ENCODE measurements at regions not wholly inside any gene's neighbourhood (a gene's known extent, or its start where the extent isn't known, plus 50 kb on each side); places are given as distances from the start of the nearest gene placed in this dataset.

GRCh38 chr7:124482229-124482628 is 283.4 kb downstream of the GPR37 start:
- Histone ChIP-seq H3K9ac (no peak overlapping the region), H3K36me3 (no peaks in the 10 kb centered on the region), H3K27ac (no peak overlapping the region), H4K20me1 (no peaks in the 10 kb centered on the region), H3K4me3 (no peak overlapping the region), H3K27me3 (no peaks in the 10 kb centered on the region), H3K9me3 (replicated peaks in 1 of 11) (no peaks in the 10 kb centered on the region), H3K4me1 (no peaks in the 10 kb centered on the region), H3K4me2 (no peak overlapping the region)
- no peak for TF ChIP-seq Cebpa-rat (IDR thresholded peaks at IDR 0.05)

GRCh38 chr7:124480821-124481290 is 284.7 kb downstream of the GPR37 start:
- Histone ChIP-seq H3K4me2 (no peak overlapping the region), H3K9me3 (replicated peaks in 1 of 11) (no peaks in the 10 kb centered on the region), H3K4me1 (no peaks in the 10 kb centered on the region), H3K9ac (no peak overlapping the region), H3K27me3 (no peaks in the 10 kb centered on the region), H3K27ac (no peak overlapping the region), H4K20me1 (no peaks in the 10 kb centered on the region), H3K36me3 (no peaks in the 10 kb centered on the region), H3K4me3 (no peak overlapping the region)
- TF ChIP-seq Cebpa-rat (IDR thresholded peaks at IDR 0.05), result no peak

DNA sequence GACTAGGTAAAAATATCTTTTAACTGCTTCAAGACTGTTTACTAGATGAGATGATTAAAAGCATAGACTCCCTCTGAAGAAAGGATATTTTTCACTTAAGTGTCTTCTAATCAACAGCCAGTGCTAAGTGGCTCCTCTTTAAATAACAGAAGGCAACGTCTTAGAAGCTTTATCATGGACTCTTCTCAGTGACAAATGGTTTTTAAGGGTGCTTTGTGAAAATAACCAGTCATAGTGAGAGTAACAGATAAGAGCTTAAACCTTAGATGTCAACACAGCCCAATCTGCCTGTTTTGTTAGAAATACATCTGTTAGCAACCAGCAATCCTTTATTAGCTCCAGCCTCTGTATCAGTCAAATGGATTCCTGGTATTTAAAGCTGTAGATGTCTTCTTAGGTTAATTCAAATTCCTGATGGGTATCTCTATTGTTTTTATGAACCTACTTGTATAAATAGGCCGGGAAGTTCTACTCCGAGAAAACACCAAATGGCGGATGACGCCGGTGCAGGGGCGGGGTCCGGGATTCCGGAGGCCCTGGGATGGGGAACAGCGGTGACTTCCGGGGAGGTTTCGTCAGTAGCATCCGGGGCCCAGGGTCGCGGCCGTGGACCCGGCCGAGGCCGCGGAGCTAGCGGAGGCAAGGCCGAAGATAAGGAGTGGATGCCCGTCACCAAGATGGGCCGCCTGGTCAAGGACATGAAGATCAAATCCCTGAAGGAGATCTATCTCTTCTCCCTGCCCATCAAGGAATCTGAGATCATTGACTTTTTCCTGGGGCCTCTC is 285.4 kb downstream of the GPR37 start:
- H3K4me2 ChIP-seq, result no peak overlapping the region
- no peaks in the 10 kb centered on the region for H3K27me3 ChIP-seq
- no peaks in the 10 kb centered on the region for H3K36me3 ChIP-seq
- H3K9me3 ChIP-seq (replicated peaks in 1 of 11), result no peaks in the 10 kb centered on the region
- TF ChIP-seq Cebpa-rat (IDR thresholded peaks at IDR 0.05), result no peak
- H4K20me1 ChIP-seq, result no peaks in the 10 kb centered on the region
- H3K4me1 ChIP-seq, result no peaks in the 10 kb centered on the region
- no peak overlapping the region for H3K9ac ChIP-seq
- no peak overlapping the region for H3K4me3 ChIP-seq
- no peak overlapping the region for H3K27ac ChIP-seq

GRCh38 chr7:124462249-124462648 is 303.3 kb downstream of the GPR37 start:
- peaks cover 0 to 25% (median 4%) of the 10 kb centered on the region in 10 experiments; a peak in 9 of 20 replicates for H3K4me1 ChIP-seq
- H4K20me1 ChIP-seq, result no peaks in the 10 kb centered on the region
- no peak overlapping the region for H3K27ac ChIP-seq
- H3K36me3 ChIP-seq, result no peaks in the 10 kb centered on the region
- TF ChIP-seq Cebpa-rat (IDR thresholded peaks at IDR 0.05), result no peak
- H3K4me2 ChIP-seq, result no peak overlapping the region
- H3K9ac ChIP-seq, result no peak overlapping the region
- H3K27me3 ChIP-seq, result no peaks in the 10 kb centered on the region
- no peaks in the 10 kb centered on the region for H3K9me3 ChIP-seq (replicated peaks in 1 of 11)
- no peak overlapping the region for H3K4me3 ChIP-seq

- no peak for TF ChIP-seq Cebpa-rat (IDR thresholded peaks at IDR 0.05)
- peaks cover 0 to 30% (median 4%) of the 10 kb centered on the region in 10 experiments; a peak in 9 of 20 replicates for H3K4me1 ChIP-seq
- H3K4me2 ChIP-seq, result no peak overlapping the region
- H4K20me1 ChIP-seq, result no peaks in the 10 kb centered on the region
- H3K36me3 ChIP-seq, result no peaks in the 10 kb centered on the region
- H3K9ac ChIP-seq, result no peak overlapping the region
- H3K27ac ChIP-seq, result no peak overlapping the region
- no peaks in the 10 kb centered on the region for H3K27me3 ChIP-seq
- no peak overlapping the region for H3K4me3 ChIP-seq
- H3K9me3 ChIP-seq (replicated peaks in 1 of 11), result no peaks in the 10 kb centered on the region
These were observed 305.0 kb downstream of the GPR37 start for GRCh38 chr7:124460555-124460954.

DNA sequence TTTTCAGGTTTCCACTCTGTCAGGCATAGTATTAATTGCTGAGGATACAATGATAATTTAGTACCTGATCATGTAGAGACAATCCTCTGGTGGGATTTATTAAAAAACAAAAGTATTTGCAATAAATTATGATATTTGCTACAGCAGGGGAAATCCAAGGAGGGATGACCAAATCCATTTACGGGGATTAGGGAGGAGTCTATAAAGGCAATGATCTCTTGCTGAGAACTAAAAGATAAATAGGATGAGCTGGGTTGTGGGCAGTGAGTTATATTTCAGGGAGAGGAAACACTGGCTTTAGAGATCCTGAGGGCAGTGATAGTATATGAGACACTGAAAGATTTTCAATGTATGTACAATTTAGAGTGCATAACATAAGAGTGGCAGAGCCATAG is 305.5 kb downstream of the GPR37 start:
- peaks cover 0 to 30% (median 4%) of the 10 kb centered on the region in 10 experiments; a peak in 9 of 20 replicates for H3K4me1 ChIP-seq
- no peak overlapping the region for H3K4me2 ChIP-seq
- no peaks in the 10 kb centered on the region for H3K36me3 ChIP-seq
- no peak overlapping the region for H3K4me3 ChIP-seq
- no peaks in the 10 kb centered on the region for H3K27me3 ChIP-seq
- no peaks in the 10 kb centered on the region for H4K20me1 ChIP-seq
- no peaks in the 10 kb centered on the region for H3K9me3 ChIP-seq (replicated peaks in 1 of 11)
- no peak overlapping the region for H3K27ac ChIP-seq
- H3K9ac ChIP-seq, result no peak overlapping the region
- no peak for TF ChIP-seq Cebpa-rat (IDR thresholded peaks at IDR 0.05)

DNA sequence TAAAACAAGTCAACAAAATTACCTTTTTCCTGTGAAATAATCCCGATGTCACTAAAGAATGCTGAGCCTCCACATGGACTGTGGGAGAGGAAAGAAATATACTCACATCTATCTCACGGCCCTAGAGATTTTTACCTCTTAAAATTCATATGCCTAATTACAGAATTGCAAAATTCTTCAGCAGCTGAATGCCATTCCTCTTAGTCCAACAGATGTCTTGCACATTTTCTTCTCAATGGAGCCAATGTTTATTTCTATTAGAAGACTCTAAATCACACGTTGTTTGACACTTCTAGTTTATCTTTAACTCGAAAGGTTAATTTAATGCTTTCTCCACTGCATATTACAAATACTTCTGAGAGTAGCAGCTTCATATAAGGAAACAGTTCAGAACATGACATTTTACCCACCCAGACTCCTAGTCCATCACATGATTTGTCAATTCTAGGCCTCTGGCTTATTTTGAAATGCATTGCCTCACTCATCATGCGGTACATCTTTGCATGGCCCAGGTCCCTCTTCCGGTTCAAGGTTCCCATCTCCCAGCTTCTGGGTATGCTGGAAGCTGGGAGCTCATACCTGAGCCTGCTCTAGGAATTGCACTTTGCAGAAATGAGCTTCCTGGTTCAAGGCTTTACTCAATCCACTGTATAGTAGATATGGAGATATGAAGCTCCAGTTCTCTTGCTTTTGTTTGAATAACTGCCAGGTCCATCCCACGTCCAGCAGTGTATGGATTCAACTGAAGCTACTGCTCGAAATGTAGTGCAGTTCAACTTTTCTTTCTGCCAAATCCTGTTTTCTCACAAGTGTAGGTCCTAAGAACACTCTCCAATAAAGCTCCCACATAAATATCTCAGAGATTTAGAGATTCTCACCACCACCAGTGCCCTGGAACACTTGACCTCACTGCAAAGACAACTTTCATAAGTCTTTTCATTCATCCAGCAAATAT is 306.2 kb downstream of the GPR37 start:
- H3K4me2 ChIP-seq, result peak overlapping the region in 3 of 11 experiments; percentile 2 to 15 (median 9); a peak in 2 of 22 replicates
- H3K4me3 ChIP-seq, result no peak overlapping the region
- no peak for TF ChIP-seq Cebpa-rat (IDR thresholded peaks at IDR 0.05)
- H3K4me1 ChIP-seq, result peaks cover 0 to 30% (median 4%) of the 10 kb centered on the region in 10 experiments; a peak in 9 of 20 replicates
- no peaks in the 10 kb centered on the region for H3K9me3 ChIP-seq (replicated peaks in 1 of 11)
- H4K20me1 ChIP-seq, result no peaks in the 10 kb centered on the region
- H3K9ac ChIP-seq, result no peak overlapping the region
- no peaks in the 10 kb centered on the region for H3K27me3 ChIP-seq
- no peaks in the 10 kb centered on the region for H3K36me3 ChIP-seq
- no peak overlapping the region; a peak in 1 of 22 replicates for H3K27ac ChIP-seq

GRCh38 chr7:124457841-124458240 is 307.8 kb downstream of the GPR37 start:
- Histone ChIP-seq H4K20me1 (no peaks in the 10 kb centered on the region), H3K27me3 (no peaks in the 10 kb centered on the region), H3K9me3 (replicated peaks in 1 of 11) (no peaks in the 10 kb centered on the region), H3K9ac (no peak overlapping the region), H3K4me1 (peaks cover 0 to 30% (median 4%) of the 10 kb centered on the region in 10 experiments; a peak in 9 of 20 replicates), H3K4me3 (no peak overlapping the region), H3K27ac (peak overlapping the region in 2 of 11 experiments; percentile 23 to 62; a peak in 3 of 22 replicates), H3K4me2 (peak overlapping the region in 5 of 11 experiments; percentile 53 to 73 (median 65); a peak in 9 of 22 replicates), H3K36me3 (no peaks in the 10 kb centered on the region)
- no peak for TF ChIP-seq Cebpa-rat (IDR thresholded peaks at IDR 0.05)

- Histone ChIP-seq H3K9me3 (replicated peaks in 1 of 11) (no peaks in the 10 kb centered on the region), H3K36me3 (no peaks in the 10 kb centered on the region), H3K4me2 (no peak overlapping the region), H3K27ac (no peak overlapping the region), H3K27me3 (no peaks in the 10 kb centered on the region), H3K9ac (no peak overlapping the region), H3K4me3 (no peak overlapping the region), H4K20me1 (no peaks in the 10 kb centered on the region), H3K4me1 (peaks cover 0 to 30% (median 4%) of the 10 kb centered on the region in 10 experiments; a peak in 9 of 20 replicates)
- TF ChIP-seq Cebpa-rat (IDR thresholded peaks at IDR 0.05), result no peak
These were observed 309.3 kb downstream of the GPR37 start for GRCh38 chr7:124456286-124456685.
